Activated CD8-positive, alpha-beta memory T cell treated with anti-CD3 and anti-CD28 coated beads for 48 hours (primary cell): ENCODE measurements at regions not wholly inside any gene's neighbourhood (a gene's known extent, or its start where the extent isn't known, plus 50 kb on each side); places are given as distances from the start of the nearest gene placed in this dataset.

ENCODE experiments used
- DNase-seq, 3 experiments: peaks; one replicate each; pipeline ENCODE4 v3.0.0-alpha.2; 2020; ENCODE audit warnings: low read depth in 2 of 3, low spot score in 2 of 3

GRCh38 chr11:129292092-129292491 is 83.6 kb upstream of the BARX2 start:
- DNase-seq, result no peak

GRCh38 chr11:129291546-129291945 is 84.1 kb upstream of the BARX2 start:
- DNase-seq, result no peak

- DNase-seq, result no peak
Measured at GRCh38 chr11:129290966-129291365, 84.7 kb upstream of the BARX2 start.

GRCh38 chr11:129289350-129290040 is 86.2 kb upstream of the BARX2 start:
- DNase-seq, result no peak

GRCh38 chr11:129287920-129288319 is 87.7 kb upstream of the BARX2 start:
- DNase-seq, result no peak

- DNase-seq, result no peak
Measured at GRCh38 chr11:129286813-129287212, 88.8 kb upstream of the BARX2 start.

GRCh38 chr11:129285402-129285786 is 90.3 kb upstream of the BARX2 start:
- no peak for DNase-seq

- DNase-seq, result no peak
Measured at GRCh38 chr11:129283141-129283540, 91.0 kb upstream of the ARHGAP32 start.

GRCh38 chr11:129282634-129283033 is 90.5 kb upstream of the ARHGAP32 start:
- no peak for DNase-seq

GRCh38 chr11:129281471-129282415 is 89.6 kb upstream of the ARHGAP32 start:
- no peak for DNase-seq

GRCh38 chr11:129280027-129280811 is 88.1 kb upstream of the ARHGAP32 start:
- DNase-seq, result peak in 1 of 3 experiments; percentile 22

GRCh38 chr11:129279326-129280026 is 87.4 kb upstream of the ARHGAP32 start:
- DNase-seq, result peak; percentile 9 to 48 (median 36)

- no peak for DNase-seq
Measured at GRCh38 chr11:129278586-129279319, 86.6 kb upstream of the ARHGAP32 start.

GRCh38 chr11:129277198-129277843 is 85.2 kb upstream of the ARHGAP32 start:
- no peak for DNase-seq

GRCh38 chr11:129275828-129276227 is 83.7 kb upstream of the ARHGAP32 start:
- no peak for DNase-seq

- DNase-seq, result no peak
Measured at GRCh38 chr11:129273944-129274711, 82.0 kb upstream of the ARHGAP32 start.

- DNase-seq, result no peak
Measured at GRCh38 chr11:129273322-129273721, 81.2 kb upstream of the ARHGAP32 start.

GRCh38 chr11:129271030-129271429 is 78.9 kb upstream of the ARHGAP32 start:
- DNase-seq, result no peak

GRCh38 chr11:129270446-129270845 is 78.3 kb upstream of the ARHGAP32 start:
- DNase-seq, result no peak
